Spleen (tissue), 11 donors: ENCODE measurements at regions not wholly inside any gene's neighbourhood (a gene's known extent, or its start where the extent isn't known, plus 50 kb on each side); places are given as distances from the start of the nearest gene placed in this dataset.
"Not testable (repeated sequence)": the region's sequence is repeated elsewhere in the genome, so short reads cannot be mapped to it uniquely, and the experiment has no call there.

Experiments used
- DNase-seq: peaks from one replicate; pipeline ENCODE4 v3.0.0-alpha.2; 2020
- H3K27ac ChIP-seq, 8 donors: fragments of 200-600 bp; sonication (generic) in 7 of 8; 1 replicate in 4 of 8; 2 replicates in 4 of 8; pipeline versions ENCODE4 v1.5.0 to v1.8.0; 2016 to 2021; ENCODE audit warnings: inconsistent platforms in 4 of 8, mild to moderate bottlenecking in 4 of 8, moderate library complexity in 1 of 8
- H3K27me3 ChIP-seq, 7 donors: fragments of 200-600 bp; sonication (generic) in 6 of 7; replicated peaks in 1 of 7; 1 replicate in 4 of 7; 2 replicates in 3 of 7; pipeline versions ENCODE4 v1.5.0 to v1.8.0; 2016 to 2021; ENCODE audit warnings: inconsistent platforms in 3 of 7, mild to moderate bottlenecking in 1 of 7
- H3K36me3 ChIP-seq, 6 donors: fragments of 200-600 bp; sonication (generic) in 5 of 6; 1 replicate in 4 of 6; 2 replicates in 2 of 6; pipeline versions ENCODE4 v1.5.0 to v1.8.0; 2016 to 2021; ENCODE audit warnings: inconsistent platforms in 2 of 6
- H3K4me1 ChIP-seq, 6 donors: fragments of 200-600 bp; sonication (generic) in 5 of 6; 1 replicate in 3 of 6; 2 replicates in 3 of 6; pipeline versions ENCODE4 v1.5.0 to v1.8.0; 2016 to 2021; ENCODE audit warnings: inconsistent platforms in 3 of 6
- H3K4me3 ChIP-seq, 8 donors: fragments of 200-600 bp; sonication (generic) in 7 of 8; 1 replicate in 4 of 8; 2 replicates in 4 of 8; pipeline versions ENCODE4 v1.5.0 to v1.8.0; 2016 to 2021; ENCODE audit warnings: inconsistent platforms in 4 of 8, mild to moderate bottlenecking in 4 of 8, moderate library complexity in 2 of 8
- H3K9me3 ChIP-seq, 8 donors: fragments of 200-600 bp; sonication (generic) in 7 of 8; 1 replicate in 4 of 8; 2 replicates in 4 of 8; pipeline versions ENCODE4 v1.5.0 to v1.8.0; 2016 to 2021; ENCODE audit warnings: inconsistent platforms in 4 of 8
- CTCF ChIP-seq, 11 experiments: fragments of 200-600 bp in 7 of 11; fragments of 450-650 bp in 4 of 11; sonication (generic) in 4 of 11; IDR thresholded peaks in 8 of 11; conservative IDR thresholded peaks in 3 of 11; 1 replicate in 7 of 11; 2 replicates in 4 of 11; pipeline versions ENCODE4 v1.4.0 to v1.8.0; 2016 to 2021; ENCODE audit warnings: antibody characterized with exemption in 11 of 11, inconsistent platforms in 4 of 11, mild to moderate bottlenecking in 1 of 11
- POLR2A ChIP-seq, 3 donors: fragments of 450-650 bp; IDR thresholded peaks; one replicate each; pipeline ENCODE4 v1.5.1; 2017; ENCODE audit warnings: antibody characterized with exemption in 3 of 3, mild to moderate bottlenecking in 1 of 3
- POLR2AphosphoS5 ChIP-seq, 3 donors: sonication (generic); formaldehyde crosslinking; IDR thresholded peaks; one replicate each; pipeline ENCODE4 v1.5.1; 2017; ENCODE audit warnings: antibody characterized with exemption in 3 of 3
- WGBS, 5 donors: extraction: QIAGEN DNeasy Blood & Tissue Kit in 3 of 5; methylation state at CpG; one replicate each; pipeline versions ENCODE4 v1.1.5 to v1.1.7; 2013 to 2018; 5-methylcytosine and 5-hydroxymethylcytosine counted together
- intact Hi-C: fragments of 100-400 bp; cut with DNase I; formaldehyde crosslinking; loops from one replicate; pipeline ENCODE4 v1.15.0; 2023; ENCODE audit warnings: low total_unique reads
- donor health status: healthy with polysubstance abuse.
- donor health status: DM: no; HTN: no; CAD: no; lungs with moderate emphysema.
- donor health status: DM: no; HTN: no; CAD: no.
- donor health status: Bipolar disorder and iron deficiency.
- donor health status: healthy.
- donor health status: DM: no; HTN: no; CAD: no.
- donor health status: DM: yes; HTN: yes; CAD: no.

GRCh38 chr14:106513302-106513701 lies 986.9 kb downstream of the TMEM121 start:
- TF ChIP-seq CTCF (IDR thresholded peaks at IDR 0.05 in 8 of 11, conservative IDR thresholded peaks at IDR 0.05 in 3 of 11) (no peak), POLR2AphosphoS5 (IDR thresholded peaks at IDR 0.05) (no peak), POLR2A (IDR thresholded peaks at IDR 0.05) (no peak)
- H3K36me3 ChIP-seq: no peaks in the 10 kb centered on the region
- no peak overlapping the region for H3K27ac ChIP-seq
- H3K4me3 ChIP-seq: no peak overlapping the region
- peaks cover 0 to 49% (median 28%) of the 10 kb centered on the region in 6 donors for H3K4me1 ChIP-seq
- no peaks in the 10 kb centered on the region for H3K9me3 ChIP-seq
- intact Hi-C loops: no loop called here
- no peaks in the 10 kb centered on the region for H3K27me3 ChIP-seq
- DNase-seq: no peak
- 42 to 84% (median 65%) methylated on average over 3 of the region's 3 CpGs for WGBS, 5 donors

GRCh38 chr14:106518054-106518943 lies 991.9 kb downstream of the TMEM121 start:
- WGBS, 5 donors: 41 to 49% (median 46%) methylated on average over 11 of the region's 11 CpGs
- intact Hi-C loops: no loop called here
- no peak overlapping the region for H3K4me3 ChIP-seq

GRCh38 chr14:106522118-106522517 lies 995.7 kb downstream of the TMEM121 start:
- H3K36me3 ChIP-seq, H3K27me3 ChIP-seq, H3K9me3 ChIP-seq, H3K4me3 ChIP-seq, H3K27ac ChIP-seq, DNase-seq, intact Hi-C loops: not testable (repeated sequence)
- H3K4me1 ChIP-seq: peaks cover 0 to 14% (median 9%) of the 10 kb centered on the region in 6 donors
- whole genome bisulfite sequencing, 5 donors: 43 to 76% (median 65%) methylated on average over 1 of the region's 1 CpG

More at GRCh38 chr14:106518054-106518943, 991.9 kb downstream of the TMEM121 start:
- Histone ChIP-seq H3K4me1 (peaks cover 0 to 16% (median 9%) of the 10 kb centered on the region in 6 donors), H3K36me3 (no peaks in the 10 kb centered on the region), H3K27me3 (no peaks in the 10 kb centered on the region), H3K27ac (no peak overlapping the region), H3K9me3 (no peaks in the 10 kb centered on the region)
- peak; percentile 36 to 84 (median 57) for TF ChIP-seq CTCF (IDR thresholded peaks at IDR 0.05 in 8 of 11, conservative IDR thresholded peaks at IDR 0.05 in 3 of 11)
- no peak for TF ChIP-seq POLR2A (IDR thresholded peaks at IDR 0.05)
- peak; percentile 94 for DNase-seq

GRCh38 chr14:106522990-106523389 lies 996.6 kb downstream of the TMEM121 start:
- TF ChIP-seq POLR2A (IDR thresholded peaks at IDR 0.05): no peak
- Histone ChIP-seq H3K27me3 (peaks cover 0 to 6% (median 0%) of the 10 kb centered on the region in 7 donors), H3K36me3 (no peaks in the 10 kb centered on the region), H3K4me1 (peaks cover 0 to 5% (median 2%) of the 10 kb centered on the region in 6 donors), H3K27ac (no peak overlapping the region), H3K9me3 (peaks cover 0 to under 1% (median 0%) of the 10 kb centered on the region in 8 donors), H3K4me3 (no peak overlapping the region)
- intact Hi-C loops: no loop called here
- 19 to 44% (median 24%) methylated on average over 2 of the region's 2 CpGs for WGBS, 5 donors
- DNase-seq: no peak

DNA sequence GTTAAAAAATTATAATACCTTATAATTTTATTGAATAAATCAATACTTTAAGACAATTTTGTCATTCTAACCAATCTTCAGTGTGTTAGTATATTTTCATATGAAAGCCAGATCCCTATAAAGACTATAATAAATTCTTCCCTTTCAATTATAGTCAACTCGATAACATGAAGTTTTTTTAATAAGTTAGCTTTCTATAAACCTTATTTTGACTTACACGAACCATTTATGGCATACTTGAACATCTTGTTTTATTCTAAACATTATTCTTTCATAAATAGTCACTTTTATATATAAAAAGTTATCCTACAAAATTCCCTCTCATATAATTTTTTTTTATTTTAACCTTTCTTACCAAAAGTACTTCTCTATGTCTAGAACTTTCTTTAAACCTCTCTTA lies 1002.3 kb downstream of the TMEM121 start:
- no peak for DNase-seq
- Histone ChIP-seq H3K4me1 (no peaks in the 10 kb centered on the region), H3K27me3 (peaks cover 0 to 16% (median 0%) of the 10 kb centered on the region in 7 donors), H3K4me3 (no peak overlapping the region), H3K27ac (no peak overlapping the region), H3K9me3 (peaks cover 0 to 8% (median 0%) of the 10 kb centered on the region in 8 donors), H3K36me3 (no peaks in the 10 kb centered on the region)
- intact Hi-C loops: no loop called here
- 57 to 73% (median 70%) methylated on average over 2 of the region's 2 CpGs for WGBS, 5 donors
- TF ChIP-seq CTCF (IDR thresholded peaks at IDR 0.05 in 8 of 11, conservative IDR thresholded peaks at IDR 0.05 in 3 of 11) (no peak), POLR2A (IDR thresholded peaks at IDR 0.05) (no peak), POLR2AphosphoS5 (IDR thresholded peaks at IDR 0.05) (no peak)
